KMS-11 (cell line): ENCODE measurements at regions not wholly inside any gene's neighbourhood (a gene's known extent, or its start where the extent isn't known, plus 50 kb on each side); places are given as distances from the start of the nearest gene placed in this dataset.

ENCODE experiments used
- H2AFZ ChIP-seq: fragments of 200-600 bp; sonication (generic); 2 replicates; pipeline ENCODE4 v1.6.1; 2016; ENCODE audit warnings: antibody characterized with exemption, mixed run types, low read depth
- H3K27ac ChIP-seq: fragments of 200-600 bp; sonication (generic); 2 replicates; pipeline ENCODE4 v1.6.1; 2016; ENCODE audit warnings: mild to moderate bottlenecking, mixed run types
- H3K27me3 ChIP-seq: fragments of 200-600 bp; sonication (generic); 2 replicates; pipeline ENCODE4 v1.6.1; 2017; ENCODE audit warnings: mild to moderate bottlenecking, low read depth, mixed run types, moderate library complexity; ENCODE audit not compliant: insufficient read depth
- H3K36me3 ChIP-seq: fragments of 200-600 bp; sonication (generic); 2 replicates; pipeline ENCODE4 v1.6.1; 2017; ENCODE audit warnings: mild to moderate bottlenecking, mixed run types; ENCODE audit not compliant: insufficient read depth
- H3K4me1 ChIP-seq: fragments of 200-600 bp; sonication (generic); 2 replicates; pipeline ENCODE4 v1.6.1; 2016; ENCODE audit warnings: mild to moderate bottlenecking, low read depth, mixed run types; ENCODE audit not compliant: poor library complexity, severe bottlenecking
- H3K4me2 ChIP-seq: fragments of 200-600 bp; sonication (generic); 2 replicates; pipeline ENCODE4 v1.7.0; 2016; ENCODE audit warnings: mild to moderate bottlenecking, mixed run types
- H3K4me3 ChIP-seq: fragments of 200-600 bp; sonication (generic); IDR thresholded peaks from 2 replicates; pipeline ENCODE4 v1.6.1; 2017; ENCODE audit warnings: low read depth, low read length, mixed read lengths; ENCODE audit not compliant: insufficient read depth
- H3K79me2 ChIP-seq: fragments of 200-600 bp; sonication (generic); 2 replicates; pipeline ENCODE4 v1.6.1; 2016; ENCODE audit warnings: low read depth, mixed run types; ENCODE audit not compliant: insufficient read depth
- H3K9ac ChIP-seq: fragments of 200-600 bp; sonication (generic); 2 replicates; pipeline ENCODE4 v1.6.1; 2016; ENCODE audit warnings: mild to moderate bottlenecking, mixed run types
- H4K20me1 ChIP-seq: fragments of 200-600 bp; sonication (generic); 2 replicates; pipeline ENCODE4 v1.6.1; 2016; ENCODE audit warnings: mild to moderate bottlenecking, mixed run types; ENCODE audit not compliant: insufficient read depth
- CTCF ChIP-seq: fragments of 200-600 bp; sonication (generic); conservative IDR thresholded peaks from 2 replicates; pipeline ENCODE4 v1.6.1; 2017; ENCODE audit warnings: low read depth, mild to moderate bottlenecking, antibody characterized with exemption, low read length, moderate library complexity, mixed read lengths

DNA sequence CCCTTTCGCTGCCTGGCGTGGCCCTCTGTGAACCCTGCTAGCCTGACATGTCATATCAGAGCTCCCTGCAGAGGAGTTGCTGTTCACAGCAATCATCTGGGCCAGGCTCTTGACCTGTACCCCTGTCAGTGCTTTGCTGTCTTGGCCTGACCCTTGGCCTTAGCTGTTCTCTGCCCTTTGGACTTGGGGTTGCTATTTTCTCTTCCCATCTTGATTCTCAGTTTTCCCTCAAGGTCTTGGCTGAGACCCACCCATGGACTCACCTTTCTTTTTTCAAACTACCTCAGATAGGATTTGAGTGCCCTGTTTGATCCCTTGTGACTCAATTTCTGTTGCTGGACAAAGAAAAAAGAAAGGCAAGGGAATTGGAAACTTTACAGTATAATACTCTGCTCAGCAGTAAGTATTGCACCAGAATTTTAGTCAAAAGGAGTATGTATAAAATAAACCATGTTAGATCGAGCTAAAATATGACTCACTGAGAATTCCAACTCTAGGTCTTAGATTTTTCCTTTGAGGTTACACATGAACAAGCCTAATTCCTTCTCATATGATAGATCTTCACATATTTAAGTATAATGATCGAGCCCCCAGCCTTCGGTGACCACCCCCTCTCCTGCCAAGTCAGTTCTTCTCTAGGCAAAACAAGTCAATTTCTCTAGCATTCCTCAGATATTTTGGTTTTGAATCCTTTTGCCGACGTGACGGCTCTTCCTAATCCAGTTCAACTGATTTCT is 110.5 kb downstream of the NGF start:
- no peaks in the 10 kb centered on the region for H4K20me1 ChIP-seq
- H3K27ac ChIP-seq, result no peak overlapping the region
- no peaks in the 10 kb centered on the region for H3K79me2 ChIP-seq
- H3K27me3 ChIP-seq, result no peaks in the 10 kb centered on the region
- H3K36me3 ChIP-seq, result no peaks in the 10 kb centered on the region
- H3K9ac ChIP-seq, result no peak overlapping the region
- H3K4me2 ChIP-seq, result no peak overlapping the region
- no peak for TF ChIP-seq CTCF
- no peaks in the 10 kb centered on the region for H3K4me1 ChIP-seq
- no peak overlapping the region for H3K4me3 ChIP-seq
- H2AFZ ChIP-seq, result no peak overlapping the region

- Histone ChIP-seq H3K4me3 (no peak overlapping the region), H3K4me2 (no peak overlapping the region), H3K79me2 (no peaks in the 10 kb centered on the region), H3K9ac (no peak overlapping the region), H3K4me1 (no peaks in the 10 kb centered on the region), H4K20me1 (no peaks in the 10 kb centered on the region), H2AFZ (no peak overlapping the region), H3K27ac (no peak overlapping the region), H3K27me3 (no peaks in the 10 kb centered on the region), H3K36me3 (no peaks in the 10 kb centered on the region)
- TF ChIP-seq CTCF, result no peak
Measured at GRCh38 chr1:115225993-115226685, 111.9 kb downstream of the NGF start.

DNA sequence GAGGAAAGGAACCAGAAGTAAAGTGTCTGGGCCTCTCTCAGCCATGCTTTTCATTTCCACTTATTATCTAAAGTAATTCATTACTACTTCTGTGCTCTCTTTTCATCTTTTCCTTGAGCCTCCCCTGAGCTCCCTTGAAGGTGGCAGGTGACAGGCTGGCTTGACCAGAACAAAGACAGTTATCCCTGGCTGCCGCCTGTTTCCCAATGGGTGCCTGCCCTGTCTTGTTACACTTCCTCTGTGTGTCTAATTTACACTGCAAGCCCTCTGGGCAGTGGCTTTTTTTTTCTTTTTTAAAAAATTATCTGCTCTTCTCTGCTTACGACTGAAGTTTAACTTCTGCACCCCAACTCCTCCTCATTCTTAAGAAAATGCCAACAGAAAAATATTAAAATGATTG is 113.4 kb downstream of the NGF start:
- no peak overlapping the region for H3K4me2 ChIP-seq
- H3K27ac ChIP-seq, result no peak overlapping the region
- no peak for TF ChIP-seq CTCF

DNA sequence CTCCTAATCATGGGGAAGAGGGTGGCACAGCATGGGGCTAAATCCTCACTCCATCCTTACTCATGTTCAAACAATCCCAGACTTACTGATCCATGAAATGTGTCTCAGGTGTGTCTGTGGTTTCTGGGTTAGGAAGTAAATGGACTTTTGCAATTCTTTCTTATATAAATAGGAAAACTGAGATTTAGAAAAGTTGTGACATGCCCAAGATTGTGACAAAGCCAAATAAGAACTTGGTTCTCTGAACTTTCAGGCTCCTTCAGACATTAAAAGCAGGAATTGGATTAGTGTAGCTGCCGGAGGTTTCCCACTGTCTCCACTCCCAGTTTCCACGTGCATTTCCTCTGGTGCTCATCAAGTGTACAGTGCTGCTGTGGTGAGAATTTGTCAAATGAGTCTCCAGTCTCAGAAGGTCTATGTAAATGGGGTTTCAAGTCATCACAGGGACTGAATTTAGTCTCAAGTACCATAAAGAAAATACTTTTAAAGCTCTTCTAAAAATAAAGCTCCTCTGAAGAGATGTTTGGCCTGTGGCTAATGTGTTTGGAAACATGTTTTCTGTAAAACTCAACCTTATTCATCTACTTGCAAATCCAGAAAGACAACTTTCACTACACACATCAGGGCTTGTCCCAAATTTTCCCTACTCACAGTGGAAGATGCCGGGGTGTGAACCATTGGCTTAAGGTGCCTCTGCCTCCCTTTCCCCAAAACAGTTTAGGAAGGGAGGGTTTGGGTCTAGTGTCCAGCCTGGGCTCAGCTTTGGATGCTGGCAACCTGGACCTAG is 115.2 kb downstream of the NGF start:
- no peaks in the 10 kb centered on the region for H3K27me3 ChIP-seq
- no peak overlapping the region for H3K4me2 ChIP-seq
- no peaks in the 10 kb centered on the region for H3K4me1 ChIP-seq
- H3K9ac ChIP-seq, result no peak overlapping the region
- H3K36me3 ChIP-seq, result no peaks in the 10 kb centered on the region
- H3K27ac ChIP-seq, result no peak overlapping the region
- no peaks in the 10 kb centered on the region for H4K20me1 ChIP-seq
- no peak overlapping the region for H3K4me3 ChIP-seq
- H3K79me2 ChIP-seq, result no peaks in the 10 kb centered on the region
- no peak for TF ChIP-seq CTCF
- H2AFZ ChIP-seq, result no peak overlapping the region

More for the DNA sequence above, 113.4 kb downstream of the NGF start:
- H3K27me3 ChIP-seq, result no peaks in the 10 kb centered on the region
- H3K4me1 ChIP-seq, result no peaks in the 10 kb centered on the region
- H3K36me3 ChIP-seq, result no peaks in the 10 kb centered on the region
- no peak overlapping the region for H3K4me3 ChIP-seq
- H3K9ac ChIP-seq, result no peak overlapping the region
- H2AFZ ChIP-seq, result no peak overlapping the region
- H3K79me2 ChIP-seq, result no peaks in the 10 kb centered on the region
- no peaks in the 10 kb centered on the region for H4K20me1 ChIP-seq
